ENCODE measurements at regions not wholly inside any gene's neighbourhood (a gene's known extent, or its start where the extent isn't known, plus 50 kb on each side); places are given as distances from the start of the nearest gene placed in this dataset.

DNA sequence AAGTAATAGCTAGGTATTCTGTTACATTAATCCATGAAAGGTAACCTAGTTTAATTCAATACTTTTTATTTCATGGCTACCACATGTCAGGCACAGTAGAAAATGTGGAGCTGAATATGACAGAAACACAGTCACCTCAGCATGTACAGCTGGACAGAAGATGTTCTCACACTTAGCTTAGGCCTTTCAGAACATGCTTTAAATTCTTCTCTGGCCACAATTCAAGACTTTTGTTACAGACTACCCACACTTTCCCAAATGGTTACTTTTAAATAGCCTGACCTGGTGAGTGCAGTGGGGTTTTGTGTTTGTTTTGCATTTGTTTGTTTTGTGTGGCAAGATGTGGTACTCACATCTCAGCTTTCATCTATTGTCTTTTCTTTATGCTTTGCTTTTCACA, 1079.5 kb downstream of the IGSF11 start:
- TF ChIP-seq GATA2 (IDR thresholded peaks at IDR 0.05; ENCODE audit: low read depth, low read length) (no peak), GATA3 (IDR thresholded peaks at IDR 0.05; ENCODE audit: low read depth, low read length) (no peak)
